ENCODE measurements at regions not wholly inside any gene's neighbourhood (a gene's known extent, or its start where the extent isn't known, plus 50 kb on each side); places are given as distances from the start of the nearest gene placed in this dataset.
A peak's percentile ranks its signal among the peaks of the same experiment; 100 is the strongest.
"Not testable (repeated sequence)": the region's sequence is repeated elsewhere in the genome, so short reads cannot be mapped to it uniquely, and the experiment has no call there.

GRCh38 chr5:27125856-27126255 lies 87.5 kb upstream of the CDH9 start:
- Histone ChIP-seq H3K4me1 (ENCODE audit: control insufficient read depth, insufficient read depth, low read depth, low read length) (no peaks in the 10 kb centered on the region), H3K36me3 (ENCODE audit: control insufficient read depth in 1 of 2, insufficient read depth in 2 of 2, low read depth in 1 of 2, low read length in 2 of 2) (no peaks in the 10 kb centered on the region), H3K14ac (ENCODE audit: low read length in 2 of 2) (no peak overlapping the region), H3K79me1 (replicated peaks; ENCODE audit: low read length, poor library complexity, severe bottlenecking) (no peaks in the 10 kb centered on the region), H3K4ac (ENCODE audit: low read depth in 1 of 2, low read length in 2 of 2) (no peak overlapping the region), H2BK5ac (ENCODE audit: low read depth, low read length, poor library complexity, severe bottlenecking) (no peak overlapping the region), H3K27me3 (ENCODE audit: control insufficient read depth in 1 of 2, insufficient read depth in 1 of 2, low read length in 2 of 2) (no peaks in the 10 kb centered on the region), H3K18ac (ENCODE audit: low read depth in 1 of 2, low read length in 2 of 2) (no peak overlapping the region), H3K4me3 (ENCODE audit: insufficient read depth in 1 of 2, low read depth in 1 of 2, low read length in 2 of 2) (no peak overlapping the region), H2AK5ac (ENCODE audit: low read length, severe bottlenecking) (no peak overlapping the region), H3K9me3 (ENCODE audit: control insufficient read depth, low read length) (no peaks in the 10 kb centered on the region), H3K23ac (ENCODE audit: low read length in 2 of 2) (no peak overlapping the region), H4K8ac (ENCODE audit: low read length) (no peak overlapping the region), H2BK15ac (ENCODE audit: low read depth, poor library complexity, severe bottlenecking) (no peak overlapping the region), H3K4me2 (ENCODE audit: low read length, poor library complexity, severe bottlenecking) (no peak overlapping the region), H3K9ac (ENCODE audit: low read length) (no peak overlapping the region), H3K27ac (ENCODE audit: low read length, poor library complexity, severe bottlenecking) (no peak overlapping the region), H2BK12ac (ENCODE audit: low read length in 2 of 2) (no peak overlapping the region), H4K91ac (ENCODE audit: low read length) (no peak overlapping the region), H2BK120ac (ENCODE audit: low read depth, low read length) (no peak overlapping the region), H2AFZ (ENCODE audit: low read depth, low read length) (no peak overlapping the region)
- 84% methylated on average over 2 of the region's 2 CpGs for WGBS
- DNase-seq = no peak

GRCh38 chr5:27124590-27124989 lies 86.2 kb upstream of the CDH9 start:
- Histone ChIP-seq H3K4me2 (ENCODE audit: low read length, poor library complexity, severe bottlenecking) (no peak overlapping the region), H3K27me3 (ENCODE audit: control insufficient read depth in 1 of 2, insufficient read depth in 1 of 2, low read length in 2 of 2) (no peaks in the 10 kb centered on the region), H2BK120ac (ENCODE audit: low read depth, low read length) (no peak overlapping the region), H2BK12ac (ENCODE audit: low read length in 2 of 2) (no peak overlapping the region), H3K4ac (ENCODE audit: low read depth in 1 of 2, low read length in 2 of 2) (no peak overlapping the region), H3K9me3 (ENCODE audit: control insufficient read depth, low read length) (no peaks in the 10 kb centered on the region), H3K4me1 (ENCODE audit: control insufficient read depth, insufficient read depth, low read depth, low read length) (no peaks in the 10 kb centered on the region), H4K8ac (ENCODE audit: low read length) (no peak overlapping the region), H2AK5ac (ENCODE audit: low read length, severe bottlenecking) (no peak overlapping the region), H3K79me1 (replicated peaks; ENCODE audit: low read length, poor library complexity, severe bottlenecking) (no peaks in the 10 kb centered on the region), H3K9ac (ENCODE audit: low read length) (no peak overlapping the region), H2AFZ (ENCODE audit: low read depth, low read length) (no peak overlapping the region), H3K27ac (ENCODE audit: low read length, poor library complexity, severe bottlenecking) (no peak overlapping the region), H3K4me3 (ENCODE audit: insufficient read depth in 1 of 2, low read depth in 1 of 2, low read length in 2 of 2) (no peak overlapping the region), H3K23ac (ENCODE audit: low read length in 2 of 2) (no peak overlapping the region), H3K36me3 (ENCODE audit: control insufficient read depth in 1 of 2, insufficient read depth in 2 of 2, low read depth in 1 of 2, low read length in 2 of 2) (no peaks in the 10 kb centered on the region), H3K14ac (ENCODE audit: low read length in 2 of 2) (no peak overlapping the region), H2BK5ac (ENCODE audit: low read depth, low read length, poor library complexity, severe bottlenecking) (no peak overlapping the region), H3K18ac (ENCODE audit: low read depth in 1 of 2, low read length in 2 of 2) (no peak overlapping the region), H2BK15ac (ENCODE audit: low read depth, poor library complexity, severe bottlenecking) (no peak overlapping the region), H4K91ac (ENCODE audit: low read length) (no peak overlapping the region)
- no CpG with 5 or more reads among the region's 3 CpGs for WGBS
- peak; percentile 43 for DNase-seq

- not testable (repeated sequence) for H2BK15ac ChIP-seq (ENCODE audit: low read depth, poor library complexity, severe bottlenecking); H3K9ac ChIP-seq (ENCODE audit: low read length); H2BK5ac ChIP-seq (ENCODE audit: low read depth, low read length, poor library complexity, severe bottlenecking); H3K79me1 ChIP-seq (replicated peaks; ENCODE audit: low read length, poor library complexity, severe bottlenecking); H3K9me3 ChIP-seq (ENCODE audit: control insufficient read depth, low read length); H3K4me3 ChIP-seq (ENCODE audit: insufficient read depth in 1 of 2, low read depth in 1 of 2, low read length in 2 of 2); H3K4me1 ChIP-seq (ENCODE audit: control insufficient read depth, insufficient read depth, low read depth, low read length); H2AFZ ChIP-seq (ENCODE audit: low read depth, low read length); H3K27ac ChIP-seq (ENCODE audit: low read length, poor library complexity, severe bottlenecking); H3K4ac ChIP-seq (ENCODE audit: low read depth in 1 of 2, low read length in 2 of 2); H4K8ac ChIP-seq (ENCODE audit: low read length); H3K27me3 ChIP-seq (ENCODE audit: control insufficient read depth in 1 of 2, insufficient read depth in 1 of 2, low read length in 2 of 2); H4K91ac ChIP-seq (ENCODE audit: low read length); H3K14ac ChIP-seq (ENCODE audit: low read length in 2 of 2); H3K4me2 ChIP-seq (ENCODE audit: low read length, poor library complexity, severe bottlenecking); DNase-seq; H3K36me3 ChIP-seq (ENCODE audit: control insufficient read depth in 1 of 2, insufficient read depth in 2 of 2, low read depth in 1 of 2, low read length in 2 of 2); H2BK120ac ChIP-seq (ENCODE audit: low read depth, low read length); H2BK12ac ChIP-seq (ENCODE audit: low read length in 2 of 2); H3K18ac ChIP-seq (ENCODE audit: low read depth in 1 of 2, low read length in 2 of 2); H2AK5ac ChIP-seq (ENCODE audit: low read length, severe bottlenecking); H3K23ac ChIP-seq (ENCODE audit: low read length in 2 of 2)
- WGBS = 97% methylated on average over 32 of the region's 38 CpGs
Measured at GRCh38 chr5:27119736-27120321, 81.4 kb upstream of the CDH9 start.

- no peak for DNase-seq
- Histone ChIP-seq H4K91ac (ENCODE audit: low read length) (no peak overlapping the region), H2BK15ac (ENCODE audit: low read depth, poor library complexity, severe bottlenecking) (no peak overlapping the region), H3K14ac (ENCODE audit: low read length in 2 of 2) (no peak overlapping the region), H2AK5ac (ENCODE audit: low read length, severe bottlenecking) (no peak overlapping the region), H3K4me3 (ENCODE audit: insufficient read depth in 1 of 2, low read depth in 1 of 2, low read length in 2 of 2) (no peak overlapping the region), H3K9ac (ENCODE audit: low read length) (no peak overlapping the region), H3K27ac (ENCODE audit: low read length, poor library complexity, severe bottlenecking) (no peak overlapping the region), H3K4me1 (ENCODE audit: control insufficient read depth, insufficient read depth, low read depth, low read length) (no peaks in the 10 kb centered on the region), H3K9me3 (ENCODE audit: control insufficient read depth, low read length) (no peaks in the 10 kb centered on the region), H3K27me3 (ENCODE audit: control insufficient read depth in 1 of 2, insufficient read depth in 1 of 2, low read length in 2 of 2) (no peaks in the 10 kb centered on the region), H3K36me3 (ENCODE audit: control insufficient read depth in 1 of 2, insufficient read depth in 2 of 2, low read depth in 1 of 2, low read length in 2 of 2) (no peaks in the 10 kb centered on the region), H3K4me2 (ENCODE audit: low read length, poor library complexity, severe bottlenecking) (no peak overlapping the region), H3K79me1 (replicated peaks; ENCODE audit: low read length, poor library complexity, severe bottlenecking) (no peaks in the 10 kb centered on the region), H2BK5ac (ENCODE audit: low read depth, low read length, poor library complexity, severe bottlenecking) (no peak overlapping the region), H3K4ac (ENCODE audit: low read depth in 1 of 2, low read length in 2 of 2) (no peak overlapping the region), H3K18ac (ENCODE audit: low read depth in 1 of 2, low read length in 2 of 2) (no peak overlapping the region), H2AFZ (ENCODE audit: low read depth, low read length) (no peak overlapping the region), H4K8ac (ENCODE audit: low read length) (no peak overlapping the region), H3K23ac (ENCODE audit: low read length in 2 of 2) (no peak overlapping the region), H2BK120ac (ENCODE audit: low read depth, low read length) (no peak overlapping the region), H2BK12ac (ENCODE audit: low read length in 2 of 2) (no peak overlapping the region)
- WGBS = no CpG with 5 or more reads among the region's 2 CpGs
Measured at GRCh38 chr5:27103486-27103885, 65.1 kb upstream of the CDH9 start.
